Suprapubic skin (tissue), 3 donors: ENCODE measurements at regions not wholly inside any gene's neighbourhood (a gene's known extent, or its start where the extent isn't known, plus 50 kb on each side); places are given as distances from the start of the nearest gene placed in this dataset.

Experiments used
- CTCF ChIP-seq, 2 donors: fragments of 200-600 bp in 1 of 2; fragments of 450-650 bp in 1 of 2; sonication (generic) in 1 of 2; IDR thresholded peaks; one replicate each; pipeline ENCODE4 v1.5.1; 2016 to 2019; ENCODE audit warnings: antibody characterized with exemption in 2 of 2, mild to moderate bottlenecking in 1 of 2, moderate library complexity in 1 of 2
- POLR2AphosphoS5 ChIP-seq, 3 donors: sonication (generic); formaldehyde crosslinking; IDR thresholded peaks; one replicate each; pipeline ENCODE4 v1.6.1; 2017; ENCODE audit warnings: antibody characterized with exemption in 3 of 3

- TF ChIP-seq POLR2AphosphoS5 (IDR thresholded peaks at IDR 0.05) (no peak), CTCF (IDR thresholded peaks at IDR 0.05) (no peak)
Observed at GRCh38 chr1:2896824-2897223, 95.3 kb upstream of the TTC34 start.
